ENCODE measurements at regions not wholly inside any gene's neighbourhood (a gene's known extent, or its start where the extent isn't known, plus 50 kb on each side); places are given as distances from the start of the nearest gene placed in this dataset.

GRCh38 chr22:49460592-49461281 is 366.9 kb downstream of the BRD1 start:
- TF ChIP-seq CTCF (IDR thresholded peaks at IDR 0.05; ENCODE audit: extremely low read depth, missing control alignments), result no peak
- no peak for DNase-seq (ENCODE audit: low spot score)

GRCh38 chr22:49460091-49460490 is 367.6 kb downstream of the BRD1 start:
- no peak for TF ChIP-seq CTCF (IDR thresholded peaks at IDR 0.05; ENCODE audit: extremely low read depth, missing control alignments)
- DNase-seq (ENCODE audit: low spot score), result no peak

DNA sequence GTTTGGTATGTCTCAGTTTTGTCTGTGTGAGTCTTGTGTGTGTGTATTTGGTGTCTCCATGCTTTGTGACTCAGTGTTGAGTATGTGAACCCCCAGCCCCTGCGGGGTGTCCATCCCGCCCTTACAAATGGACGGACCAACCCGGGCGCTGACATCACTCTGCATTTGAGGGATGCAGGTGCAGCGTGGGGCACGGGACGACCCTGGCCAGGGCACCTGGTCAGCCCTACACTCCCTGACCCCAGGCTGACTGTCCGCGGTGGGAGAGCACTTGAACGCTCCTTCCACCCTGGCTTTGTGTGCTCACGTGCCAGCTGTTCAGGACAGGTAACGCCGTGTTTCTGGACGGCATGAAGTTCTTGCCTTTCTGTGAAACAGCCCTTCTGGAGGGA is 369.0 kb downstream of the BRD1 start:
- DNase-seq (ENCODE audit: low spot score), result no peak
- no peak for TF ChIP-seq CTCF (IDR thresholded peaks at IDR 0.05; ENCODE audit: extremely low read depth, missing control alignments)

DNA sequence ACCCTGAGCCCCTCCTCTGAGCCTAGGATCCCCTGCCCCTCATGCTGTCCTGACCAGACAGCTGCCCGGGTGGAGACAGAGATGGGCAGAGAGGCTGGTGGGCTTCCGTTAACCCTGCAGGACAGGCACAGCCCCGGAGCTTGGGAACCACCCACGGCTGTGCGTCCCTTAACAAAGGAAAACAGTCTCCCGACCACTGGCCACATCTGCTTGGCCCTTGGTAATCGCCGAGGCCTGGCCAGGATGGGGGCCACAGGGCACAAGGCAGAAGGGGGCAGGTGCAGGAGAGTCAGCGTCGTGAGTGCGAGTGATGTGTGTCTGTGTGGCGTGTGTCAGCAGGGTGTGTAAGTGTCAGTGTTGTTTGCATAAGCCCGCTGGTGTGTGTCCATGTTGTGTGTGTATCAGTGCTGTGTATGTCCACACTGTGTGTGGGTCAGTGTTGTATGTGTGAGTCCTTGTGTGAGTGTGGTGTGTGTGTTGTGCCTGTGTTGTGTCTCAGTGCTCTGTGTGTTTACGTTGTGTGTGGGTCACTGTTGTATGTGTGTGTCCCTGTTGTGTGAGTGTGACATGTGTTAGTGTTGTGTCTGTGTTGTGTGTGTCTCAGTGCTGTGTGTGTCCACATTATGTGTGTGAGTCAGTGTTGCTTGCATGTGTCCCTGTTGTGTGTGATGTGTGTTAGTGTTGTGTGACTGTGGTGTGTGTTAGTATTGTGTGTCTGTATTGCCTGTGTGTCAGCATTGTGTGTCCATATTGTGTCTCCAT is 369.5 kb downstream of the BRD1 start:
- TF ChIP-seq CTCF (IDR thresholded peaks at IDR 0.05; ENCODE audit: extremely low read depth, missing control alignments), result no peak

GRCh38 chr22:49457146-49457545 is 370.5 kb downstream of the BRD1 start:
- no peak for TF ChIP-seq CTCF (IDR thresholded peaks at IDR 0.05; ENCODE audit: extremely low read depth, missing control alignments)
- no peak for DNase-seq (ENCODE audit: low spot score)

More for the DNA sequence above, 369.5 kb downstream of the BRD1 start:
- no peak for DNase-seq (ENCODE audit: low spot score)

- DNase-seq (ENCODE audit: low spot score), result no peak
- TF ChIP-seq CTCF (IDR thresholded peaks at IDR 0.05; ENCODE audit: extremely low read depth, missing control alignments), result no peak
Observed at GRCh38 chr22:49455595-49455994, 372.1 kb downstream of the BRD1 start.

DNA sequence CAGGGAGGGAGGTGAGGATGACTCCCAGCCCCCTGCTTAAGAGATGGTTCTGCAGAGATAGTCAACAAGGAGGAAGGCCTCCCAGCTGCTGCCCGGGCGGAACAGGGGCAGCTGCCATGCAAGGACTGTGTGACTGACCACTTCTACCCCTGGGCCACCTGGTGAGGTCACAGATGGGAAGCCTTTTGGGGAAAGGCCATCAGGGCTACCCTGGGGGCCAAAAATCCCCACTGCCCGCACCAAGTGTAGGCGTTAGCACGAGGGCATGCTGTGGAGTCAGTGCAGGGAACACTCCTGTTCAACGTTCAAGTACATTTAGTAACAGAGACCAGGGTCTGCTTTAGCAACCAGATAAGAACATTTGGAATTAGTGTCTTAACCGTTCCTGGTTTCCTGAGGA is 372.9 kb downstream of the BRD1 start:
- no peak for TF ChIP-seq CTCF (IDR thresholded peaks at IDR 0.05; ENCODE audit: extremely low read depth, missing control alignments)

More for the DNA sequence above, 372.9 kb downstream of the BRD1 start:
- DNase-seq (ENCODE audit: low spot score), result no peak

All from GM20000 (cell line).